Heart left ventricle (tissue), 16 donors: ENCODE measurements at regions not wholly inside any gene's neighbourhood (a gene's known extent, or its start where the extent isn't known, plus 50 kb on each side); places are given as distances from the start of the nearest gene placed in this dataset.

ENCODE experiments used
- ATAC-seq, 4 donors: fragments of 200-7000 bp; cut with Tn5 transposase; one replicate each; pipeline ENCODE4 v1.9.1; 2020 to 2022; ENCODE audit warnings: moderate library complexity in 4 of 4, mild to moderate bottlenecking in 3 of 4, moderate number of reproducible peaks in 1 of 4
- DNase-seq, 5 donors: peaks; one replicate each; pipeline ENCODE4 v3.0.0-alpha.2; 2020
- H3K27ac ChIP-seq, 12 donors: fragments of 200-600 bp; sonication (generic) in 4 of 12; one replicate each; pipeline versions ENCODE4 v1.5.0 to v1.8.0; 2016 to 2022; ENCODE audit warnings: mild to moderate bottlenecking in 2 of 12
- H3K27me3 ChIP-seq, 9 donors: fragments of 200-600 bp; sonication (generic) in 2 of 9; one replicate each; pipeline versions ENCODE4 v1.5.1 to v1.8.0; 2016 to 2022; ENCODE audit warnings: mild to moderate bottlenecking in 3 of 9
- H3K36me3 ChIP-seq, 9 donors: fragments of 200-600 bp; sonication (generic) in 2 of 9; one replicate each; pipeline versions ENCODE4 v1.5.0 to v1.8.0; 2018 to 2022; ENCODE audit warnings: mild to moderate bottlenecking in 2 of 9
- H3K4me1 ChIP-seq, 12 donors: fragments of 200-600 bp; sonication (generic) in 4 of 12; one replicate each; pipeline versions ENCODE4 v1.5.0 to v1.8.0; 2016 to 2022; ENCODE audit warnings: mild to moderate bottlenecking in 3 of 12
- H3K4me3 ChIP-seq, 12 donors: fragments of 200-600 bp; sonication (generic) in 4 of 12; one replicate each; pipeline versions ENCODE4 v1.5.0 to v1.8.0; 2017 to 2022; ENCODE audit warnings: mild to moderate bottlenecking in 9 of 12, moderate library complexity in 4 of 12
- H3K9me3 ChIP-seq, 12 donors: fragments of 200-600 bp; sonication (generic) in 4 of 12; one replicate each; pipeline versions ENCODE4 v1.5.0 to v1.8.0; 2016 to 2022; ENCODE audit warnings: mild to moderate bottlenecking in 1 of 12
- CTCF ChIP-seq, 12 donors: fragments of 200-600 bp; sonication (generic) in 4 of 12; IDR thresholded peaks; one replicate each; pipeline versions ENCODE4 v1.5.0 to v1.8.0; 2018 to 2022; ENCODE audit warnings: antibody characterized with exemption in 12 of 12, mild to moderate bottlenecking in 5 of 12
- POLR2A ChIP-seq, 2 donors: fragments of 450-650 bp; IDR thresholded peaks; one replicate each; pipeline ENCODE4 v1.6.1; 2017; ENCODE audit warnings: antibody characterized with exemption in 2 of 2, mild to moderate bottlenecking in 2 of 2, moderate library complexity in 2 of 2
- whole genome bisulfite sequencing, 4 donors: extraction: QIAGEN DNeasy Blood & Tissue Kit in 2 of 4; methylation state at CpG; one replicate each; pipeline versions ENCODE4 v1.1.5 to v1.1.7; 2013 to 2018; 5-methylcytosine and 5-hydroxymethylcytosine counted together
- intact Hi-C, 10 donors: fragments of 100-400 bp; cut with DNase I; formaldehyde crosslinking; loops; one replicate each; pipeline versions ENCODE4 v1.11.1 to v1.14.2; 2022
- donor health status: ischemic (EF 13 %, LVEDD 7.1; RV severe dilation, severe dysfunction).
- donor health status: healthy with polysubstance abuse.
- donor health status: DM: no; HTN: yes; CAD: no.
- donor health status: DM: no; HTN: no; CAD: no.
- donor health status: ischemic (EF 25% LVEDD 6.9; RV normal size, moderate dysfunction).
- donor health status: ischemic (EF 25% LVEDD 5.7; RV mildly dilated, moderate dysfunction).
- donor health status: healthy.
- donor health status: DM: yes; HTN: yes; CAD: no.
- donor health status: ischemic (EF 35%, LVEDD 5.7; RV mildly dilated, moderate dysfunction).
- donor health status: nonischemic (EF 11% LVEDD 7.7; RV severe dilation, severe dysfunction).
- donor health status: DM: yes; HTN: yes; CAD: no.
- donor health status: PGD.
- donor health status: ischemic (EF 29% LVEDD 5.4; RV normal size, mild dysfunction).
- donor health status: nonischemic (EF 23%, LVEDD 6.1; RV moderate dilation, normal function).

- Histone ChIP-seq H3K9me3 (no peaks in the 10 kb centered on the region), H3K4me1 (no peaks in the 10 kb centered on the region), H3K27me3 (no peaks in the 10 kb centered on the region), H3K4me3 (no peak overlapping the region), H3K36me3 (no peaks in the 10 kb centered on the region), H3K27ac (no peak overlapping the region)
- intact Hi-C loops = no loop called here
- TF ChIP-seq POLR2A (IDR thresholded peaks at IDR 0.05) = no peak
- no peak for TF ChIP-seq CTCF (IDR thresholded peaks at IDR 0.05)
- 67 to 75% (median 75%) methylated on average over 2 of the region's 2 CpGs for WGBS, 4 donors
- no peak for ATAC-seq
- no peak for DNase-seq
Observed at GRCh38 chr12:98074286-98074685, 441.1 kb upstream of the TMPO start.

- Histone ChIP-seq H3K27ac (no peak overlapping the region), H3K4me3 (no peak overlapping the region), H3K9me3 (no peaks in the 10 kb centered on the region), H3K4me1 (no peaks in the 10 kb centered on the region), H3K27me3 (peaks cover 0 to 3% (median 0%) of the 10 kb centered on the region in 9 donors), H3K36me3 (no peaks in the 10 kb centered on the region)
- intact Hi-C loops = no loop called here
- DNase-seq (no peak), ATAC-seq (no peak)
- TF ChIP-seq CTCF (IDR thresholded peaks at IDR 0.05) (no peak), POLR2A (IDR thresholded peaks at IDR 0.05) (no peak)
- 80 to 84% (median 80%) methylated on average over 5 of the region's 5 CpGs for WGBS, 4 donors
Observed at GRCh38 chr12:98084391-98084790, 431.0 kb upstream of the TMPO start.

- WGBS, 4 donors = 41 to 48% (median 43%) methylated on average over 3 of the region's 3 CpGs
- TF ChIP-seq POLR2A (IDR thresholded peaks at IDR 0.05) (no peak), CTCF (IDR thresholded peaks at IDR 0.05) (no peak)
- H3K27me3 ChIP-seq = peaks cover 0 to 3% (median 0%) of the 10 kb centered on the region in 9 donors
- no peaks in the 10 kb centered on the region for H3K4me1 ChIP-seq
- no peak overlapping the region for H3K27ac ChIP-seq
- H3K36me3 ChIP-seq = no peaks in the 10 kb centered on the region
- no peaks in the 10 kb centered on the region for H3K9me3 ChIP-seq
- intact Hi-C loops = no loop called here
- no peak overlapping the region for H3K4me3 ChIP-seq
- no peak for DNase-seq
- ATAC-seq = no peak
Observed at GRCh38 chr12:98085046-98085755, 430.2 kb upstream of the TMPO start.

GRCh38 chr12:98090731-98091130 is 424.7 kb upstream of the TMPO start:
- H3K36me3 ChIP-seq = no peaks in the 10 kb centered on the region
- WGBS, 4 donors = 48 to 81% (median 61%) methylated on average over 2 of the region's 2 CpGs
- no peak overlapping the region for H3K27ac ChIP-seq
- ATAC-seq (no peak), DNase-seq (no peak)
- H3K27me3 ChIP-seq = peaks cover 0 to 3% (median 0%) of the 10 kb centered on the region in 9 donors
- TF ChIP-seq CTCF (IDR thresholded peaks at IDR 0.05) = no peak
- TF ChIP-seq POLR2A (IDR thresholded peaks at IDR 0.05) = no peak
- no peak overlapping the region for H3K4me3 ChIP-seq
- peaks cover 0 to 6% (median 0%) of the 10 kb centered on the region in 12 donors for H3K9me3 ChIP-seq
- intact Hi-C loops = no loop called here
- H3K4me1 ChIP-seq = no peaks in the 10 kb centered on the region
